ENCODE measurements at regions not wholly inside any gene's neighbourhood (a gene's known extent, or its start where the extent isn't known, plus 50 kb on each side); places are given as distances from the start of the nearest gene placed in this dataset.

- no peak for DNase-seq
- Mint-ChIP-seq H3K27ac (no peak overlapping the region), H3K4me1 (peaks cover 20% of the 10 kb centered on the region), H3K4me3 (no peak overlapping the region), H3K36me3 (ENCODE audit: low read depth) (no peaks in the 10 kb centered on the region), H3K27me3 (ENCODE audit: insufficient read depth) (no peaks in the 10 kb centered on the region), H3K9me3 (no peaks in the 10 kb centered on the region)
- no peak for TF ChIP-seq CTCF (conservative IDR thresholded peaks at IDR 0.05)
- Histone ChIP-seq H3K4me1 (ENCODE audit: control insufficient read depth, insufficient read depth, low read length) (no peaks in the 10 kb centered on the region), H3K27me3 (ENCODE audit: control insufficient read depth, insufficient read depth, low read length, poor library complexity, severe bottlenecking) (no peaks in the 10 kb centered on the region), H3K36me3 (ENCODE audit: control insufficient read depth, insufficient read depth, low read length) (no peaks in the 10 kb centered on the region), H3K27ac (ENCODE audit: low read depth, low read length) (no peak overlapping the region), H3K9me3 (ENCODE audit: control insufficient read depth, low read length) (no peaks in the 10 kb centered on the region), H3K4me3 (ENCODE audit: low read length) (no peak overlapping the region), H3K9ac (ENCODE audit: extremely low read depth, low read length, poor library complexity, severe bottlenecking) (no peak overlapping the region)
- 79 to 86% methylated on average over 4 to 5 of the region's 5 CpGs for WGBS, 2 experiments (ENCODE audit: insufficient coverage in 1 of 2, insufficient read length in 1 of 2)
These were observed 138.1 kb downstream of the LACC1 start for GRCh38 chr13:44017756-44018309.

- 94% methylated on average over 3 to 4 of the region's 4 CpGs for WGBS, 2 experiments (ENCODE audit: insufficient coverage in 1 of 2, insufficient read length in 1 of 2)
- Histone ChIP-seq H3K9me3 (ENCODE audit: control insufficient read depth, low read length) (no peaks in the 10 kb centered on the region), H3K4me3 (ENCODE audit: low read length) (no peak overlapping the region), H3K9ac (ENCODE audit: extremely low read depth, low read length, poor library complexity, severe bottlenecking) (no peak overlapping the region), H3K36me3 (ENCODE audit: control insufficient read depth, insufficient read depth, low read length) (no peaks in the 10 kb centered on the region), H3K4me1 (ENCODE audit: control insufficient read depth, insufficient read depth, low read length) (no peaks in the 10 kb centered on the region), H3K27me3 (ENCODE audit: control insufficient read depth, insufficient read depth, low read length, poor library complexity, severe bottlenecking) (no peaks in the 10 kb centered on the region), H3K27ac (ENCODE audit: low read depth, low read length) (no peak overlapping the region)
- Mint-ChIP-seq H3K27me3 (ENCODE audit: insufficient read depth) (no peaks in the 10 kb centered on the region), H3K9me3 (no peaks in the 10 kb centered on the region), H3K36me3 (ENCODE audit: low read depth) (no peaks in the 10 kb centered on the region), H3K4me3 (no peak overlapping the region), H3K27ac (no peak overlapping the region), H3K4me1 (peaks cover 20% of the 10 kb centered on the region)
- no peak for DNase-seq
- no peak for TF ChIP-seq CTCF (conservative IDR thresholded peaks at IDR 0.05)
These were observed 139.9 kb downstream of the LACC1 start for GRCh38 chr13:44019651-44020050.

- H3K9ac ChIP-seq (ENCODE audit: extremely low read depth, low read length, poor library complexity, severe bottlenecking), result no peak overlapping the region
- no peaks in the 10 kb centered on the region for H3K36me3 ChIP-seq (ENCODE audit: control insufficient read depth, insufficient read depth, low read length)
- 95 to 100% methylated on average over 3 of the region's 3 CpGs for WGBS, 2 experiments (ENCODE audit: insufficient coverage in 1 of 2, insufficient read length in 1 of 2)
- no peak overlapping the region for H3K27ac ChIP-seq (ENCODE audit: low read depth, low read length)
- no peak overlapping the region for H3K27ac Mint-ChIP-seq
- H3K4me1 Mint-ChIP-seq, result peaks cover 19% of the 10 kb centered on the region
- no peaks in the 10 kb centered on the region for H3K36me3 Mint-ChIP-seq (ENCODE audit: low read depth)
- no peaks in the 10 kb centered on the region for H3K27me3 Mint-ChIP-seq (ENCODE audit: insufficient read depth)
- no peaks in the 10 kb centered on the region for H3K27me3 ChIP-seq (ENCODE audit: control insufficient read depth, insufficient read depth, low read length, poor library complexity, severe bottlenecking)
- no peaks in the 10 kb centered on the region for H3K9me3 Mint-ChIP-seq
- H3K4me1 ChIP-seq (ENCODE audit: control insufficient read depth, insufficient read depth, low read length), result no peaks in the 10 kb centered on the region
- DNase-seq, result no peak
- H3K9me3 ChIP-seq (ENCODE audit: control insufficient read depth, low read length), result no peaks in the 10 kb centered on the region
- no peak for TF ChIP-seq CTCF (conservative IDR thresholded peaks at IDR 0.05)
- no peak overlapping the region for H3K4me3 Mint-ChIP-seq
- H3K4me3 ChIP-seq (ENCODE audit: low read length), result no peak overlapping the region
These were observed 141.7 kb downstream of the LACC1 start for GRCh38 chr13:44021422-44021821.

Data from endodermal cell (in vitro differentiated cells).